GM19452 (cell line): ENCODE measurements at regions not wholly inside any gene's neighbourhood (a gene's known extent, or its start where the extent isn't known, plus 50 kb on each side); places are given as distances from the start of the nearest gene placed in this dataset.

Experiments
- ATAC-seq: cut with Tn5 transposase; IDR thresholded peaks from one replicate; pipeline ENCODE4 v1.9.1; 2021; ENCODE audit not compliant: unreplicated experiment

DNA sequence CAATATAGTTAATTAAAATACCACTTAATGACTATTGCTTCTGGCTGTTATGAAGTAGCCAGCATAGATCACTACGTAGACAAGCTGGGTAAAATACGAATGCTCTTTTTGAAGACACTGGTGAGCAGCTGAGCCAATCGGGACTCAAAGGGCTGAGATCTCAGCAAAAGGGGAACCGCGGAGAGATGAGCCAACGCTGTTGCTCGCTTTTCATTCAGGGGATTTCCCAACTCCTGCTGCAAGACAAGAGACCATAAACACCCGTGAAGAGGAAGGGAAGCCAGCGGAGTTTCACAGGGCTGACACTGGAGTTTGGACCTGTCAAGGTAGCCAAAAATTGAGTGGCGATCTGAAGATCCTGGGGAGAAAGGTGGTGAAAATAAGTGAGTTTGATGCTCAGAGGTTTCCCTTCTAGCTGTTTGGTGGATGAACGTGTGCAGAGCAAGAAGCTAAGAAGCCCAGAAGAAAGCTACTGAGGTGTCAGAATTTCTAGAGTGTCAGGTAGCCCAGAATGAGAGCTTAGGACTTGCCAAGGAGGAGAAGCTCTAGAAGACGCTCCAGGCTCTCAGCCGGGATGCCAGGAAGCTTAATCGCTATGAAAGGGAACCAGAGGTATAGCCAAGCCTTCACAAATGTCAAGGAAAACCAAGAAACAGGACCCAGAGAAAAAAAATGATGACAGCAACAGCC is 79.6 kb upstream of the RNU6ATAC start:
- no peak for ATAC-seq

DNA sequence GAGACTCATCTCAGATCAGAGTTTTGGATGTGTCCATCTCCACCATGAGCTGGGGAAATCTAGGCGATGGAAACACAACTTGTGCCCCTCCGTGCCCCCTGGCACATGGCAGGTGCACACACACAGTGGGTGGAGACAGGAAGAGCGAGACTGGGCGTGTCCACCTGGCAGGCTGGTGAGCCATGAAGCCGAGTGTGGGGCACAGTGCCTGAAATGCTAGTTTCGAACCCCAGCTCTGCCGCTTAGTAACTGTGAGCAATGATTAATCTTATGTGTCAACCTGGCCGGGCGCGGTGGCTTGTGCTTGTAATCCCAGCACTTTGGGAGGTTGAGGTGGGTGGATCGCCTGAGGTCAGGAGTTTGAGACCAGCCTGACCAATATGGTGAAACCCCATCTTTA is 80.8 kb upstream of the RNU6ATAC start:
- ATAC-seq, result no peak

DNA sequence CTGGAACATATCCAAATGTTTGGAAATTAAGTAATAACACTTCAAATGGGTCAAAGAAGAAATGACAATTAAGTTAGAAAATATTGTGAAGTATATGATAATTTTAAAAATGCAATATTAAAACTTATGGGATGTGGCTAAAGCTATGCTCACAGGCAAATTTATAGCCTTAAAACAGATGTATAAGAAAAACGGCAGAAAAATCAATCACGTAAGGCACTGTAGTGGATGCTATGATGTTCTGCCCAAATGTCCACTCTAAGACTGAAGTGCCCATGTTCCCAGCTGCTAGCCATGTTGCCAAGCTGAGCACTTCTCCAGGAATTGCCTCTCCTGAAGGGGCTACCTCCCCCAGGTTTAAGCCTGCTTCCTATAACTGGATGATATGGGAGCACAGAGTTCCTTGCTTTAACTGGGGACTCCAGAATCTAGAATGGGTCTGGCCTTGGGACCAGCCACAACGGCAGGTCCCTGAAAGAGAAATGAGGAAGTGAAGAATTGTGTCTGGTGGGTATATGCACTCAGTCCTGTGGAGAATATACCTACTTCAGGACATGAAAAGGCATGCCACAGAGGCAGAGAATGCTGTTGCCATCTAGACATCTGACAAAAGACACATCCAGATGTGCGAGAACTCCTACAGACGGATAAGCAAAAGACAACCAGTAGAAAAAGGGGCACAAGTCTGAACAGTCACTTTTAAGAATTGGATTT is 78.2 kb upstream of the RXRA start:
- no peak for ATAC-seq

DNA sequence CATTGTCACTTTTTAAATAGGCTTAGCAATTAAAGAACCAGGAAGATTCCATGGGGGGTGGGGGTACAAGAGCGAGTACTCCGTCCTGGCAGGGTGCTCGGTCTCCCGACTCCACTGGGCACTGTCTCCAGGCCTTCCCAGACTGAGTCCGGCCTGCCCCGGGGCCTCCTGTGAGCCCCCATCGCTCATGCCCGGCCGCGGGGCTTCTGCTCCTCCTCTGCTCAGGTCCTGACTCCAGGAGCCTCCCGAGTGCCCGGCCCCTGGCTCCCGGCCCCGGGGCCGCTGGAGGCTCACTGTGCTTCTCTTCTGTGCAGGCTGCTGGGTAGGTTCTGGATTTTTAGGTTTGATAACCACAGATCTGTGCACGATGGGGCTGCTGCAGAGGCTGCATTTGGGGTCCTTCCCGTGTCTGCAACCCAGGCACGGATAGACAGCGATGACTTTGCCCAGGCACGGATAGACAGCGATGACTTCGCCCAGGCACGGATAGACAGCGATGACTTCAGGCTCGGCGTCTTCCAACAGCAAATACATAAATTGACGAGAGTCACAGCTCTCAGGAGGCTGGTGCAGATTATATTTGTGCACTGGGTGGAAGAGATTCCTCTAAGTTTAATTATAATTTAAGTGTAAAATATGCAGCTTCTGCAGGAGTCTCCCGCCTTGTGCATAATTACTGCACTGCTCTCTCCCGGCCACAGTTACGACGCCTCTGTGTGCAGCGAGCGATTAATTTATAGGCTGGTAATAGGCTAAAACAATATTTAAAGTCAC is 74.8 kb upstream of the RXRA start:
- ATAC-seq, result no peak

DNA sequence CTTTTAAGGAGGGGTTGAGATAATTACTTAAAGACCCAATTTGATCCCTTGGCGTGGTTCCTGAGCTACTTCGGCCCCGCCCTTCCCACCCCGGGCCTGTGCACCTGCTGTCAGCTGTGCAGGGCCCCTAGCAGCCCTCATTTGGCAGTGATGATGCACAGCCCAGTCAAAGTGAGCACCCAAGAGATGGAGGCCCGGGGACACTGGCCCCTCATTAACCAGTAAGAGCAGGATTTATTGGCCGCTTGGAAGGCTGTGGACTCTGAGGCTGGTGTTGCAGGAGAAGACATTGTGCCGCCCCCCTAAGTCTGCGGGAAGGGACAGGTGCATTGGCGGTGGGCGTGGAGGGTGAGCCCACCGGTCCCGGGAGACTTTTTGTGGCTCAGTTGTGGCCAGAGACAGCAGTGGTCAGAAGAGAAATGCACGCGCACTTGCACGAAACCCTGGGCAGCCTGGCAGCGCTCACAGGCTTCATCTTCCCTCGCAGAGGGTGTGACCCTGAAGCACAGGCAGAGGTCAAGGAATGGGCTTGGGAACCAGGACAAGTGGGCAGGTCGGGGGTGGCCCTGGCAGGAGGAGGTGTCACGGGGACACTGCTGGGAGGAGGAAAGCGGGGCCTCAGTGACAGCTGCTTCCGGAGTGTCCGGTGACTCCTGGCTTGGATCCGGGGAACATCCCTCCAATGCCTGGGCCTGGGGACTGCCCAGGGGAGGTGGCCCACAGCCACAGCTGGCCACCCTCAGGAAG is 74.0 kb upstream of the RXRA start:
- no peak for ATAC-seq

DNA sequence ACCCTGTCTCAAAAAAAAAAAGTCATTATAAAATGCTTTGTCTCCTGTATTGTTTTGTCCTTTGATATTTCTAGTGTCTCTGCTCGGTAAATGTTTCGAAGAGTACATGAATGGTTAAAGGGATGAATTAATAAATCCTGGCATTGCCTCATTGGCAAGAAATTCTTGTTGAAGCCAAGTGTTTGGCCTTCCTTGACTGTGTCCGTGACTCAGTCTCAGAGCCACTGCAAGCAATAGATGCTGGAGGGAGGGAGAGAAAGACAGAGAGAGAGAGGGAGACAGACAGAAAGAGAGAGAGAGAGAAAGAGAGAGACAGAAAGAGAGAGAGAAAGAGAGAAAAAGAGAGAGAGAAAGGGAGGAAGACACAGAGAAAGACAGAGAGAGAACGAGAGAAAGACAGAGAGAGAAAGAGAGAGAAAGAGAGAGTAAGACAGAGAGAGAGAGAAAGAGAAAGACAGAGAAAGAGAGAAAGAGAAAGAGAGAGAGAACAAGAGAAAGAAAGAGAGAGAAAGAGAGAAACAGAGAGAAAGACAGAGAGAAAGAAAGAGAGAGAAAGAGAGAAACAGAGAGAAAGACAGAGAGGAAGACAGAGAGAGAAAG is 72.5 kb upstream of the RXRA start:
- ATAC-seq, result no peak

DNA sequence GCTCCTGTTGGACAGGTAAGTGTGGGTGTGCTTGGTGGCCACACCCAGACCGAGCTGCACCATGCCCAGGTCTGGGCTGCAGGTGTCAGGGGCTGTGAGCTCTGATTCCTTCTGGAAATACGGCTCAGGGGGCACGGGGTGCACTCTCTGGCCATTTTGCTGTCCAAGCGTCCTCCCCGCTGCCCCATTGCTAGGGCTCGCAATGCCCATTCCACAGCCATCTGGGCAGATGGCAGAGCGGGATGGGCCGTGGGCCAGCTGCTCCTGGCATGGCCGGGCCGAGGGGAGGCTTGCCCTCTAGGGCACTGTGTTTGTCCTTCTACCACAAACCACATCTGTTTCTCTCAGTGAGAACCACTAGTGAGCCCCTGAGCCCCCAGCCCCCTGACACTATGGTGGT is 67.9 kb upstream of the RXRA start:
- no peak for ATAC-seq

DNA sequence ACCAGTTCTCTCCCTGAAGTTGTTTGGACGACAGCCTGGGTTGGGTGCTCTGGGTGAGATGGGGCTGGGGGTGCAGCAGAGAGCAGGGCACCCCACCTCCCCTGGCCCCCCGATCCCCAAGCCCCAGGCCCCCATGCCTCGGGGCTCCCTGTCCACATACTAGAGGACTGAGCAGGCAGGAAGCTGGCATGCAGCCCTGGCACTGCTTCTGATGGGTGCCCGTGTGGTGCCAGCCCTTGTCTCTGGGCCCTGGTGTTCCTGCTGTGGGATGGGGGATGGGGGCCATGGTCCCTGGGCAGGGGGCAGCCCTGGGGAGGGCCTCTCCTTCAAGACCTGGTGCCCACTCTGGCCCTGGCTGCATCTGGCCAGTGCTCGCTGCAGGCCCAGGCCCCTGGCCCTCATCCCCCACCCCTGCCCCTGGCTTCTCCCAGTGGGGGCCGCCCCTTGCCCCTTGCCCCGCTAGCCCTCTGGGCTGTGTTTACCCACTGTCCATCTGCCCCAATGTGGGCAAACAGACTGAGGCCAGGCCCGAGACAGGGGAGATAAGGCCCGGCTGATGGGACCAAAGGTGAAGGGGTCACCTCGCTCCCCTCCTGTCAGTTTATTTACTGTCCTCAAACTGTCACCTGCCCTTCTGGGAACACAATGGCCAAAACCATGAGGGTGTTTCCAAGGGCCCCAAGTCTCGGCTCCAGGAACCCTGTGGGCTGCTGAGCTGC is 67.3 kb upstream of the RXRA start:
- no peak for ATAC-seq

DNA sequence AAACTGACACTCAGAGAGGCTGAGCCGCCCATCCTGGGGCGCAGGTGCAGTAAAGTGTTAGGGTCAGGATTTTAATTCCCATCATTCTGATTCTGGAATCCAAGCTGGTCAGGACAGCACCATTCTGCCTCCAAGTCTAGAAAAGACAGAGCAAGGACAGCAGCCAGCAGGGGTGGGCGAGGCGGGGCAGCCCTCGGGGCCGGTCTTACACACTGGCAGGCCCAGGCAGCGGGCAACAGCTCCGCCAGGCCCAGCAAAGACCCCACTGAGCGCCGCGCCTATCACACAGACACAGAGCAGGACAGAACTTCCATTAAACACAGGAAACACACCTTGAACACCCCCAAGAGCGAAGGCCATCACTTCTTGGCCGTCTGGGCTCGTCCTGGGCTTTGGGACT is 66.5 kb upstream of the RXRA start:
- no peak for ATAC-seq

DNA sequence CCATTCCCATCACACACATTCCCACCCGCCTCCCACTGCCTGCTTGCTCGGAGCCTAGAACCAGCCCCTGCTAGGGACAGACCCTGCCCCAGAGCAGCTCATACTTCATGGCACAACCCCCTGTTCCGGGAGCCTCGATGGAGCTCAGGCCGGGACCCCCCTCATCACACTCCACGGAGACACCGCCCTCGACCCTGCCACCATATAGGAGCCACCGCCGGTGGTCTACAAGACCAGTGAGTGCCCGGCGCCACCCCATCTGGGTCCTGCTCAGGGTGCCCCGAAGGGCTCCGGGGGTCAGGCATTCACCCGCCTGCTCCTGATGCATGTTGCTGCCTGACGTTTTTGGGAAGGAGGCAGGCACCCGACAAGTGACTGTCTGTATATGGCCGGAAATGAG is 65.5 kb upstream of the RXRA start:
- ATAC-seq, result no peak

DNA sequence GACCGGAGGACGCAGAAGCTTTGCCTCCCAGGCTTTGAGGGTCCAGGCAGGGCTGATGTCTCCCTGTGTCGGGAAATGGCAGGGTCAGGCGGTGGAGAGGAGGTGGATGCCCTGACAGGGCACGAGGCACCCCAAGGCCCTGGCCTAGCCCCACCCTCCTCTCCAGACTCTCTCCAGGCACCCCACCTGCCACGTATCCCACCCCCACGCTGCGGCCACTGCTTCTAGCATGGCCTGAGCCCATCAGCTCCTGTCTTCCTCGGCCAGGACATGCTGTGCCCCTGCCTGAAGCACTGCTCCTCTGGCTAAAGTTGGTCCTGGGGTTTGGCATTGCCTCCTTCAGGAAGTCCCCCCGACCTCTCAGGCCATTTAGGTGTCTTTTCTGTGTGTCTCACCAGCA is 64.2 kb upstream of the RXRA start:
- no peak for ATAC-seq

DNA sequence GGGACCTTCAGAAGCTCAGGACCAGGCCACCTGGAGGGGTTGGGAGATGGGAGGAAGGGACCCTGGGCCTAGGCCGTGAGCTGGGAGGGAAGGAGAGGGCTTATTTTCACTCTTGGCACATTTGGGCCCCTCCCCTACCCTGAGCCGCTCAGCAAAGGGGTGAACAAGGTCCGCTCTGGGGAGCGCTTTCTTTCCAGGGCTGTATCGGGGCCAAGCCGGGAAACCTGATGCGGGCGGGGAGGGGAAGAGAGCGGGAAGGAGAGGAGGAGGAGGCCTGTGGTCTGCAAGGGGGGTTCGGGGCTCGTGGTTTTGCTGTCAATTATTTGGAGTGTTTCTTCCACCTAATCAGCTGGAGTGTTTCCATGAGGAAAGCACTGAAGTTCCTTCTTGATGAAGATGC is 62.7 kb upstream of the RXRA start:
- no peak for ATAC-seq

DNA sequence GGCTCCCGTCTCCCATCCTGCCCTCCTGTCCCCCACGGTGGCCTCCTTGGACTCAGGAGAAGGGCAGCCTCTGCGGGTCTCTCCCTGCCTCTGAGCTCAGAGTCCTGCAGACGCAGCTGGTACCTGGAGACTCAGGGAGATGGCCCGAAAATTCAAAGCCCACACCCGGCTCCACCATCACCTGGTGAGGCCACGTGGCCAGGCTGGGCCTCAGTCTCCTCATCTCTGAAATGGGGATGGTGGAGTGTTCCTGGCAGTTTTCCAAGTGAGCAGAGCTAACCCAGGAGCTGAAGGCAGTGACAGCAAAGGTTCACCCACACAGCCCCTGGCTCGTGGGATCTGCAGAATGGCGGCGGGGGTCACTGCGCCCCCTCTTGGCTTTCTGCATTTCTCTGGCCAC is 62.1 kb upstream of the RXRA start:
- no peak for ATAC-seq

DNA sequence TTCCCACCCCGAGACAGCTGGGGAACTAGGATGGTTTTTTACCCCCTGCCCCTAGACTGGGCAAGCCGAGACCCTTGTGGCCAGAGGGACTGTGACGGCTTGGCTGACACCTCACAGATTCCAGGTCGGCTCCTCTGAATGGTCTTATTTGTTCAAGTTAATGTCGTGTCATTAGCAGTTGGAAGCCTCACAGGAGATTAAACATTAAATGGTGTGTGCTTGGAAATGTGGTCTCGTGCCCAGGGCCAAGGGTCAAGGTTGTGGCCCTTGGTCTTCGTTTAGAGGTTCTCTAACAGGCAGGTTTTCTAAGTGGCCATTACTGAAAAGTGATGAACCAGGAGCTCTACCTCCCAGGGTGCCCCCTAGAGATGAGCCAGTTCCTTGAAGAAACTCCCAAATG is 61.2 kb upstream of the RXRA start:
- ATAC-seq, result no peak

DNA sequence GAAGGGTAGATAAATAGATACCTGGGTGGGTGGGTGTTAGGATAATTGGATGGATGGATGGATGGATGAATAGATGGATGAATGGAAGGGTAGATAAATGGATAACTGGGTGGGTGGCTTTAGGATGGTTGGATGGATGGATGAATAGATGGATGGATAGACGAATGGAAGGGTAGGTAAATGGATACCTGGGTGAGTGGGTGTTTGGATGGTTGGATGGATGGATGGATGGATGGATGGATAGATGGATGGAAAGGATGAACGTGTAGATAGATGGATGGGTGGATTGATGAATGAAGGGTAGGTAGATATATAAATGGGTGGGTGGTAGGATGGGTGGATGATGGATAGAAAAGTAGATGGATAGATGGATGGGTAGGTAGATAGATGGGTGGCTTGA is 59.8 kb upstream of the RXRA start:
- no peak for ATAC-seq

DNA sequence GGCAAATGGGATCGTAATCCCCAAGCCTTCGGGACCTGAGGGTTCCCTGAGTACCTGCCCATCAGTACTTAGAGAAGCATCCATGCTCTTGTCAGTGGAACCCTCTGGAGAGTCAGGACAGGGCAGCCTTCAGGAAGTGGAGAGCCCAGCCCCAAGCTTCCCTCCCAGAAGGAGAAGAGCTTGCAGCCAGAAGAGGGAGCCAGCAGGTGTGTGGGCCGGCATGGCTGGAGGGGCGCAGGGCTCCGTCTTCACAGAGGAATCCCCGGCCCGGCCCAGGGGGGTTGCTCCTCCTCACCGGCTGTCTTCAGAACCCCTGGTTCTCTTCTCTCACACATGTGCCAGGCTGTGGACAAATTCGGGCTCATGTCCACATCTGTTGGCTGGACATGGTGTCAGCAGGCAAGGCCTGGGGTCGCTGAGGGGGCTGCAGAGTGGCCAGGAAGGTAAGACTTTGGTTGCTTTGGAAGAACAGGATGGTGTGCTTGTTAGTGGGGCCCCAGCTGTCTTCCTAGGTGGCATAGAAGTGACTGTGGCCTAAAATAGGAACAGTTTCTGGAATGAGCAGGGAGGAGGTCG is 58.9 kb upstream of the RXRA start:
- ATAC-seq, result no peak

DNA sequence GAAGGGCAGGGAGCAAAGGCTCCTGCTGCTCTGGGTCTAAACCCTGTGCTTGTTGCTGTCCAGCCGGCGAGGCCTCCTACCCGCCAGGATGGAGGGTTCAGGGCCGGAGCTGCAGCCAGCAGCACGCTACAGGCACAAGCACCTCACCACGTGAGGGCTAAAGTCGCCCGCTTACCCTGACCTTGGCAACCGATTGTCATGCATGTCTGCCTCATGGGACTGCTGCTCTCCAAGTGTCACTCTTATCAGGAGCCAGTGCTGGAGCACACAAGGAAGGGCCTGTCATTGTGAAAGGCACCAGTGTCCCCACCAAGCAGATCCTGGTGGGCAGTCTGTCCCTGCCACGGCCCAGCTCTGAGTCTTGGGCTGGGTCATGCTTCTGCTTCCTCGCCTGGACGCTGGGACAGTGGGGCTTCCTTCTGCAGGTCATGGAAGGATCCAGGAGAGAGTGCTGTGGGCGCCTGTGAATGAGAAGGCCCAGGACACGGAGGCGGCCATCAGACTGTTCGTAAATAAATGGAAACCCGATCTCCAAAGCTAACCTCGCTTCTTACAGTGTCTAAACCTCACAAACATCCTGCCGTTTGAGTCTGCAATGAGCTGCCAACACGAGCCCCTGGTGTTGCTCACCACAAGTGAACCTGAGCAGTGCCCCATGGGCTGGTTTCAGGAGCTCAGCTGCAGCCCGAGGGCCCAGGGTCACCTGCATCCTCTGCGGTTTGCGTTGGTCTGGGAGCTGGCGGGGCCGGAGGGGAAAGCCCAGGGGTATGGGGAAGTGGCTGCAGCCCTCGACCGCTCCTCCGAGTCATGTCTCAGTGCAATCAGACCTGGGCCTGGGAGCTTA is 58.2 kb upstream of the RXRA start:
- ATAC-seq, result peak; percentile 73

DNA sequence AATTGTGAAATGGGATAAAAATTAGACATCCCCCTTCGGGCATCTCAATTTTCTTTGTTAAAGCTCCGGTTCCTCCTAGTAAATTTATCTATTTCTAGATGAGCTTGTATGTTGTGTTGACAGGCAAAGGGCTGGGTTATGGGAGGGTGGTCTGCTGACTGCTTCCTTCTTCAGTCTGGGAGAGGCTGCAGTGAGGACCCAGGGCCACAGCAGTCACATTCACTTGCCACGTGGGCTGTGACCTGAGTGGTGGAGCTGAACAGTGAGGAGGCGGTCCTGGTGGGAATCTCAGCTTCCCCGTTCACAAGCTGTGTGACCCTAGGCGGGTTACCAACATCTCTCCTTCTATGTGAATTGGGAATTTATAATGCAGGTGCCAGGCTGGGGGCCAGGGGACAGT is 57.5 kb upstream of the RXRA start:
- ATAC-seq, result no peak
